Mesendoderm (in vitro differentiated cells): ENCODE measurements at regions not wholly inside any gene's neighbourhood (a gene's known extent, or its start where the extent isn't known, plus 50 kb on each side); places are given as distances from the start of the nearest gene placed in this dataset.

Experiments used
- DNase-seq: peaks from one replicate; pipeline ENCODE4 v3.0.0; 2013
- H2AK5ac ChIP-seq: 2 replicates; pipeline ENCODE4 v1.6.1; 2013; ENCODE audit warnings: low read length, inconsistent platforms
- H2BK120ac ChIP-seq: 2 replicates; pipeline ENCODE4 v1.6.1; 2013; ENCODE audit warnings: low read depth, mild to moderate bottlenecking, low read length, moderate library complexity, mixed read lengths
- H2BK15ac ChIP-seq: replicated peaks from 2 replicates; pipeline ENCODE4 v1.6.1; 2013; ENCODE audit warnings: low read depth, mild to moderate bottlenecking, moderate library complexity
- H2BK5ac ChIP-seq: 2 replicates; pipeline ENCODE4 v1.6.1; 2013; ENCODE audit warnings: low read length, inconsistent platforms
- H3K18ac ChIP-seq: 2 replicates; pipeline ENCODE4 v1.6.1; 2013; ENCODE audit warnings: mild to moderate bottlenecking, low read length, mixed read lengths
- H3K23ac ChIP-seq: one replicate; pipeline ENCODE4 v1.6.1; 2013; ENCODE audit warnings: low read length
- H3K27ac ChIP-seq: 2 replicates; pipeline ENCODE4 v1.5.1; 2013; ENCODE audit warnings: low read depth, mild to moderate bottlenecking, inconsistent platforms, low read length, moderate library complexity
- H3K27me3 ChIP-seq: 2 replicates; pipeline ENCODE4 v1.6.1; 2013; ENCODE audit warnings: low read length, control low read depth, mild to moderate bottlenecking, inconsistent platforms; ENCODE audit not compliant: insufficient read depth, poor library complexity
- H3K36me3 ChIP-seq: 2 replicates; pipeline ENCODE4 v1.6.1; 2013; ENCODE audit warnings: low read length, inconsistent platforms; ENCODE audit not compliant: control insufficient read depth, insufficient read depth
- H3K4ac ChIP-seq: one replicate; pipeline ENCODE4 v1.6.1; 2013; ENCODE audit warnings: low read depth, mild to moderate bottlenecking, low read length, moderate library complexity
- H3K4me1 ChIP-seq: 2 replicates; pipeline ENCODE4 v1.6.1; 2013; ENCODE audit warnings: low read depth, low read length, inconsistent platforms; ENCODE audit not compliant: control insufficient read depth
- H3K4me2 ChIP-seq: 2 replicates; pipeline ENCODE4 v1.6.1; 2013; ENCODE audit warnings: low read length
- H3K4me3 ChIP-seq: 2 replicates; pipeline ENCODE4 v1.5.1; 2013; ENCODE audit warnings: mild to moderate bottlenecking, low read length
- H3K56ac ChIP-seq: one replicate; pipeline ENCODE4 v1.6.1; 2013; ENCODE audit warnings: low read length
- H3K79me1 ChIP-seq: 2 replicates; pipeline ENCODE4 v1.6.1; 2013; ENCODE audit warnings: low read length, inconsistent platforms
- H3K79me2 ChIP-seq: 2 replicates; pipeline ENCODE4 v1.6.1; 2013; ENCODE audit warnings: mild to moderate bottlenecking, low read length; ENCODE audit not compliant: control insufficient read depth, insufficient read depth
- H3K9ac ChIP-seq: 2 replicates; pipeline ENCODE4 v1.6.1; 2013; ENCODE audit warnings: low read length, inconsistent platforms
- H4K5ac ChIP-seq: one replicate; pipeline ENCODE4 v1.6.1; 2013; ENCODE audit warnings: low read length
- H4K8ac ChIP-seq: one replicate; pipeline ENCODE4 v1.6.1; 2013; ENCODE audit warnings: low read depth, mild to moderate bottlenecking, control low read depth, low read length, moderate library complexity
- WGBS: extraction: QIAGEN DNeasy Blood & Tissue Kit; methylation state at CpG from one replicate; pipeline ENCODE4 v1.1.7; 2013; ENCODE audit warnings: low lambda C conversion rate, missing lambda C conversion rate; ENCODE audit not compliant: insufficient coverage; ENCODE audit errors: extremely low coverage; 5-methylcytosine and 5-hydroxymethylcytosine counted together

DNA sequence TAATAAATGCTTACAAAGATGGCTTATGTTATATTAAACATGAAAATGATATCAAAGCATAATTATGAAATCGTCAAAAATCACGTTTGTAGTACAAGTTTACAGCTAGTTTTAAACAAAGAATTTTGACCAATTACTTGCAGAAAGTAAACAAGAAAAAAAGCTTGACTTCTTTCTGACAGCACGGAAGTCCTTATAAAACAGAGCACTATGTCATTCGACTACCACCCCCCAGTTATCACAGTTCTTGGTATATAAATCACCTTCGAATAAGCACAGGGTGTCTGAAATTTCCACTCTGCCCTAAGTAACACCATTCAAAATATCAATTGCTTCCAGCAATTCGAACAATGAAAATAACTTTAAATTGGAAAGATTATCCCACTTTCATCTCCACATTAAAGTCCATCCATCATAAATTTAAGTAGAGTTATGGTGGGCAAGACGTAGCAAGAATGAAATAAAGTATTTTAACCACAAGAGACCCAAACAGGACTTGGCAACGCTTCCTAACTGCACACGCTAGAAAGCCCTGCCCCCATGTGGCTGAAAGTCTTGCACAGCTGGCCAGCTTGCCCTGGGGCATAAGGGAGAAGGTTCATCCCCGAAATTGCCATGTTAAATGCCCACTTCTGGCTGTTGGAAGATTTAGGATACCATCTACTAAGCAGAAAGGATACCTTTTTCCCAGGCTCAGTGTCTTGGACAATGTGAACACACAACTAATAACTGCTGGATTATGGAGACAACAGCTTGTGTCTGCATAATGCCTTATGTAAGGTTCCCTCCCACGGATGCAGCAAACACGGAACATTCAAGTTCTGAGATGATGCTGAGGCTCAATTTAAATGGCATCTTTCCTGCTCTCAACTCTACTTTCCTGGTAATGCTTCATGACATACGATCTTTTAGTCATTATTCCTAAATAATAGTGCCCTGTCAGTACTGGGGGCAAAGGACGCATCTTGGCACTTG is 116.4 kb upstream of the TJP1 start:
- H4K5ac ChIP-seq, result no peak overlapping the region
- no peaks in the 10 kb centered on the region for H3K27me3 ChIP-seq
- H3K79me2 ChIP-seq, result no peaks in the 10 kb centered on the region
- no peak overlapping the region for H3K9ac ChIP-seq
- no peak overlapping the region for H4K8ac ChIP-seq
- no CpG with 5 or more reads among the region's 14 CpGs for WGBS
- no peak overlapping the region for H3K4ac ChIP-seq
- no peaks in the 10 kb centered on the region for H3K79me1 ChIP-seq
- H3K56ac ChIP-seq, result no peak overlapping the region
- DNase-seq, result peak; percentile 32
- no peak overlapping the region for H3K18ac ChIP-seq
- H2BK5ac ChIP-seq, result no peak overlapping the region
- H3K4me2 ChIP-seq, result no peak overlapping the region
- H2AK5ac ChIP-seq, result no peak overlapping the region
- no peak overlapping the region for H3K23ac ChIP-seq
- no peak overlapping the region for H2BK15ac ChIP-seq
- no peak overlapping the region for H3K27ac ChIP-seq
- H3K36me3 ChIP-seq, result no peaks in the 10 kb centered on the region
- H3K4me1 ChIP-seq, result peaks cover 4% of the 10 kb centered on the region
- no peak overlapping the region for H3K4me3 ChIP-seq
- H2BK120ac ChIP-seq, result no peak overlapping the region

- no peaks in the 10 kb centered on the region for H3K79me1 ChIP-seq
- no peak overlapping the region for H3K56ac ChIP-seq
- no peak overlapping the region for H3K18ac ChIP-seq
- H2BK120ac ChIP-seq, result no peak overlapping the region
- no peak for DNase-seq
- no peaks in the 10 kb centered on the region for H3K79me2 ChIP-seq
- no peak overlapping the region for H3K4me3 ChIP-seq
- no peak overlapping the region for H3K4me2 ChIP-seq
- no peak overlapping the region for H3K9ac ChIP-seq
- H3K23ac ChIP-seq, result no peak overlapping the region
- H2BK15ac ChIP-seq, result no peak overlapping the region
- peaks cover 4% of the 10 kb centered on the region for H3K4me1 ChIP-seq
- H3K27ac ChIP-seq, result no peak overlapping the region
- H3K27me3 ChIP-seq, result no peaks in the 10 kb centered on the region
- no peak overlapping the region for H2AK5ac ChIP-seq
- WGBS, result no CpG with 5 or more reads among the region's 2 CpGs
- no peak overlapping the region for H4K5ac ChIP-seq
- no peak overlapping the region for H2BK5ac ChIP-seq
- no peak overlapping the region for H3K4ac ChIP-seq
- no peak overlapping the region for H4K8ac ChIP-seq
- H3K36me3 ChIP-seq, result no peaks in the 10 kb centered on the region
Observed at GRCh38 chr15:29937956-29938355, 115.7 kb upstream of the TJP1 start.

GRCh38 chr15:29936353-29937049 is 114.2 kb upstream of the TJP1 start:
- Histone ChIP-seq H3K79me2 (no peaks in the 10 kb centered on the region), H3K36me3 (no peaks in the 10 kb centered on the region), H2BK120ac (no peak overlapping the region), H3K4me3 (no peak overlapping the region), H4K8ac (no peak overlapping the region), H3K9ac (no peak overlapping the region), H4K5ac (no peak overlapping the region), H2BK15ac (no peak overlapping the region), H3K4me1 (peaks cover 4% of the 10 kb centered on the region), H3K4ac (no peak overlapping the region), H3K23ac (no peak overlapping the region), H3K4me2 (no peak overlapping the region), H3K56ac (no peak overlapping the region), H3K27ac (no peak overlapping the region), H2AK5ac (no peak overlapping the region), H3K79me1 (no peaks in the 10 kb centered on the region), H3K18ac (no peak overlapping the region), H3K27me3 (no peaks in the 10 kb centered on the region), H2BK5ac (no peak overlapping the region)
- no CpG with 5 or more reads among the region's 10 CpGs for WGBS
- no peak for DNase-seq

GRCh38 chr15:29935296-29936004 is 113.2 kb upstream of the TJP1 start:
- Histone ChIP-seq H3K27ac (no peak overlapping the region), H3K9ac (no peak overlapping the region), H3K4me2 (no peak overlapping the region), H3K4me3 (no peak overlapping the region), H3K79me2 (no peaks in the 10 kb centered on the region), H3K4ac (no peak overlapping the region), H4K5ac (no peak overlapping the region), H2BK120ac (no peak overlapping the region), H3K27me3 (no peaks in the 10 kb centered on the region), H3K23ac (no peak overlapping the region), H2AK5ac (no peak overlapping the region), H3K36me3 (no peaks in the 10 kb centered on the region), H3K56ac (peak overlapping the region; percentile 40), H3K18ac (peak overlapping the region; percentile 42), H3K4me1 (peaks cover 4% of the 10 kb centered on the region), H3K79me1 (no peaks in the 10 kb centered on the region), H2BK5ac (no peak overlapping the region), H4K8ac (no peak overlapping the region), H2BK15ac (no peak overlapping the region)
- WGBS, result no CpG with 5 or more reads among the region's 3 CpGs
- DNase-seq, result peak; percentile 83

- Histone ChIP-seq H3K36me3 (no peaks in the 10 kb centered on the region), H2BK15ac (no peak overlapping the region), H3K23ac (no peak overlapping the region), H3K56ac (no peak overlapping the region), H3K79me1 (no peaks in the 10 kb centered on the region), H3K4me2 (no peak overlapping the region), H3K18ac (no peak overlapping the region), H3K27me3 (no peaks in the 10 kb centered on the region), H4K8ac (no peak overlapping the region), H2BK5ac (no peak overlapping the region), H3K9ac (no peak overlapping the region), H3K27ac (no peak overlapping the region), H4K5ac (no peak overlapping the region), H3K4ac (no peak overlapping the region), H3K79me2 (no peaks in the 10 kb centered on the region), H3K4me3 (no peak overlapping the region), H2BK120ac (no peak overlapping the region), H3K4me1 (peaks cover 4% of the 10 kb centered on the region), H2AK5ac (no peak overlapping the region)
- WGBS, result no CpG with 5 or more reads among the region's 2 CpGs
- DNase-seq, result no peak
Observed at GRCh38 chr15:29934251-29934650, 112.0 kb upstream of the TJP1 start.
